Ishikawa (cell line): ENCODE measurements at regions not wholly inside any gene's neighbourhood (a gene's known extent, or its start where the extent isn't known, plus 50 kb on each side); places are given as distances from the start of the nearest gene placed in this dataset.

Experiments
- CEBPB ChIP-seq: IDR thresholded peaks from 2 replicates; pipeline ENCODE4 v1.6.1; 2012
- CREB1 ChIP-seq: IDR thresholded peaks from 2 replicates; pipeline ENCODE4 v1.6.1; 2012; ENCODE audit warnings: low read depth
- EGR1 ChIP-seq: IDR thresholded peaks from 2 replicates; pipeline ENCODE4 v1.6.1; 2012
- EP300 ChIP-seq: IDR thresholded peaks from 2 replicates; pipeline ENCODE4 v1.6.1; 2012; ENCODE audit warnings: borderline replicate concordance
- FOXM1 ChIP-seq: IDR thresholded peaks from 2 replicates; pipeline ENCODE4 v1.6.1; 2012; ENCODE audit warnings: low read depth, borderline replicate concordance
- NFIC ChIP-seq: IDR thresholded peaks from 2 replicates; pipeline ENCODE4 v1.6.1; 2012
- RAD21 ChIP-seq: IDR thresholded peaks from 2 replicates; pipeline ENCODE4 v1.6.1; 2012; ENCODE audit warnings: low read depth
- TAF1 ChIP-seq: IDR thresholded peaks from 2 replicates; pipeline ENCODE4 v1.6.1; 2012; ENCODE audit warnings: low read depth, mild to moderate bottlenecking
- TCF12 ChIP-seq: IDR thresholded peaks from 2 replicates; pipeline ENCODE4 v1.6.1; 2012; ENCODE audit warnings: low read depth
- TEAD4 ChIP-seq: IDR thresholded peaks from 2 replicates; pipeline ENCODE4 v1.6.1; 2012
- YY1 ChIP-seq: IDR thresholded peaks from 2 replicates; pipeline ENCODE4 v1.6.1; 2012; ENCODE audit warnings: low read depth
- ZBTB7A ChIP-seq: IDR thresholded peaks from 2 replicates; pipeline ENCODE4 v1.6.1; 2012; ENCODE audit warnings: low read depth
- TF ChIP-seq, protein P1 (sequence below): IDR thresholded peaks from 2 replicates; pipeline ENCODE4 v1.6.1; 2012; ENCODE audit warnings: low read depth, mild to moderate bottlenecking
- TF ChIP-seq, protein P2 (sequence below): IDR thresholded peaks from 2 replicates; pipeline ENCODE4 v1.6.1; 2012
- TF ChIP-seq, protein P3 (sequence below): IDR thresholded peaks from 2 replicates; pipeline ENCODE4 v1.6.1; 2012

DNA sequence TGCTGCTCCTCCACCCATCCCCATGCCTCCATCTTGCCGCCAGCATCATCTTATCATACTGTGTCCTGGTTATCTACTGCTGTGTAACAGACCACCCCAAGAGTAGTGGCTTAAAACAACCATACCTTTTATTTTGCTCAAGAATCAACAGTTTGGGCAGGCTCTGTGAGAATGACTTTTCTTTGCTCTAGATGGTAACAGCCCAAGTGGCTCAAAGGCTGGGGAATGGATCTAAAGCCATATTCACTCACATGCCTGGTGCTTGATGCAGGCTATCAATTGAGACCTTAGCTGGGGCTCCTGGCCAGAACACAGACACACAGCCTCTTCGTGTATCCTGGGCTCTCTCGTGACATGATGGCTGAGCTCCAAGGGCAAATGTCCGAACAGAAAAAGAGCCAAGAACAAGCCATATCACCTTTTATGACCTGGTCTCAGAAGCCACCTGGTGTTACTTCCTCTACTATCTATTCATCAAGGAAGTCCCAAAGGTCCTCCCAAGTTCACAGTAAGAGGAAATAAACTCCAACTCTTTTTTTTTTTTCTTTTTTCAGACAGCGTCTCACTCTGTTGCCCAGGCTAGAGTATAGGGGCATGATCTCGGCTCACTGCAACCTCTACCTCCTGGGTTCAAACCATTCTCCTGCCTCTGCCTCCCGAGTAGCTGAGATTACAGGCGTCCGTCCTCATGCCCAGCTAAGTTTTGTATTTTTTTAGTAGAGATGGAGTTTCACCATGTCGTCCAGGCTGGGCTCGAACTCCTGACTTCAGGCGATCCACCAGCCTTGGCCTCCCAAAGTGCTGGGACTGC lies 159.3 kb upstream of the JARID2 start:
- TF ChIP-seq YY1 (no peak), CREB1 (no peak), NFIC (no peak), RAD21 (no peak), TAF1 (no peak), ZBTB7A (no peak), EGR1 (no peak), FOXM1 (no peak), TEAD4 (no peak), CEBPB (no peak)
- TF ChIP-seq, protein P1, sequence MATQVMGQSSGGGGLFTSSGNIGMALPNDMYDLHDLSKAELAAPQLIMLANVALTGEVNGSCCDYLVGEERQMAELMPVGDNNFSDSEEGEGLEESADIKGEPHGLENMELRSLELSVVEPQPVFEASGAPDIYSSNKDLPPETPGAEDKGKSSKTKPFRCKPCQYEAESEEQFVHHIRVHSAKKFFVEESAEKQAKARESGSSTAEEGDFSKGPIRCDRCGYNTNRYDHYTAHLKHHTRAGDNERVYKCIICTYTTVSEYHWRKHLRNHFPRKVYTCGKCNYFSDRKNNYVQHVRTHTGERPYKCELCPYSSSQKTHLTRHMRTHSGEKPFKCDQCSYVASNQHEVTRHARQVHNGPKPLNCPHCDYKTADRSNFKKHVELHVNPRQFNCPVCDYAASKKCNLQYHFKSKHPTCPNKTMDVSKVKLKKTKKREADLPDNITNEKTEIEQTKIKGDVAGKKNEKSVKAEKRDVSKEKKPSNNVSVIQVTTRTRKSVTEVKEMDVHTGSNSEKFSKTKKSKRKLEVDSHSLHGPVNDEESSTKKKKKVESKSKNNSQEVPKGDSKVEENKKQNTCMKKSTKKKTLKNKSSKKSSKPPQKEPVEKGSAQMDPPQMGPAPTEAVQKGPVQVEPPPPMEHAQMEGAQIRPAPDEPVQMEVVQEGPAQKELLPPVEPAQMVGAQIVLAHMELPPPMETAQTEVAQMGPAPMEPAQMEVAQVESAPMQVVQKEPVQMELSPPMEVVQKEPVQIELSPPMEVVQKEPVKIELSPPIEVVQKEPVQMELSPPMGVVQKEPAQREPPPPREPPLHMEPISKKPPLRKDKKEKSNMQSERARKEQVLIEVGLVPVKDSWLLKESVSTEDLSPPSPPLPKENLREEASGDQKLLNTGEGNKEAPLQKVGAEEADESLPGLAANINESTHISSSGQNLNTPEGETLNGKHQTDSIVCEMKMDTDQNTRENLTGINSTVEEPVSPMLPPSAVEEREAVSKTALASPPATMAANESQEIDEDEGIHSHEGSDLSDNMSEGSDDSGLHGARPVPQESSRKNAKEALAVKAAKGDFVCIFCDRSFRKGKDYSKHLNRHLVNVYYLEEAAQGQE, result no peak
- TF ChIP-seq, protein P2, sequence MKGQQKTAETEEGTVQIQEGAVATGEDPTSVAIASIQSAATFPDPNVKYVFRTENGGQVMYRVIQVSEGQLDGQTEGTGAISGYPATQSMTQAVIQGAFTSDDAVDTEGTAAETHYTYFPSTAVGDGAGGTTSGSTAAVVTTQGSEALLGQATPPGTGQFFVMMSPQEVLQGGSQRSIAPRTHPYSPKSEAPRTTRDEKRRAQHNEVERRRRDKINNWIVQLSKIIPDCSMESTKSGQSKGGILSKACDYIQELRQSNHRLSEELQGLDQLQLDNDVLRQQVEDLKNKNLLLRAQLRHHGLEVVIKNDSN, result no peak
- TF ChIP-seq, protein P3, sequence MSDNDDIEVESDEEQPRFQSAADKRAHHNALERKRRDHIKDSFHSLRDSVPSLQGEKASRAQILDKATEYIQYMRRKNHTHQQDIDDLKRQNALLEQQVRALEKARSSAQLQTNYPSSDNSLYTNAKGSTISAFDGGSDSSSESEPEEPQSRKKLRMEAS, result no peak

DNA sequence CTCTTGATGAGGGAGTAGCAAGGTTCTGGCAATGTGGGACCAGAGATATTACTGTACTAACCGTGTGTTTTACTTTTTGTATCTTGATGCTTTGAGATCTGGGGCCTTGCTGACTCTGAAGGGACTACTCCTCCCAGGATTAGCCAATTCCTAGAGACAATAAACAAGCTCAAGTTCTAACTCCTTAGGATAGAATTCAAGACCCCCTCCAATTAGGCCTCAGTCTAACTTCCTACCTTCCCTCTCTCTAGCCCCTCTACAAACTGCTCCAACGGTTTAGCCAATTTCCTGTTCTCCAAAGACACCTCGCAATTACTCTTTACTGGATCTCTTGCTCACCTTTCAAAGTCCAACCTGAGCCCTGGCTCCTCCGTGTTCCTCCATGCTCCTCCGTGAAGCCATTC lies 158.7 kb upstream of the JARID2 start:
- TF ChIP-seq TCF12 (no peak), FOXM1 (no peak), TEAD4 (no peak), CEBPB (no peak), TAF1 (no peak), RAD21 (no peak), EGR1 (no peak), NFIC (no peak), CREB1 (no peak), ZBTB7A (no peak)
- TF ChIP-seq, protein P1, result no peak
- TF ChIP-seq, protein P2, result no peak

DNA sequence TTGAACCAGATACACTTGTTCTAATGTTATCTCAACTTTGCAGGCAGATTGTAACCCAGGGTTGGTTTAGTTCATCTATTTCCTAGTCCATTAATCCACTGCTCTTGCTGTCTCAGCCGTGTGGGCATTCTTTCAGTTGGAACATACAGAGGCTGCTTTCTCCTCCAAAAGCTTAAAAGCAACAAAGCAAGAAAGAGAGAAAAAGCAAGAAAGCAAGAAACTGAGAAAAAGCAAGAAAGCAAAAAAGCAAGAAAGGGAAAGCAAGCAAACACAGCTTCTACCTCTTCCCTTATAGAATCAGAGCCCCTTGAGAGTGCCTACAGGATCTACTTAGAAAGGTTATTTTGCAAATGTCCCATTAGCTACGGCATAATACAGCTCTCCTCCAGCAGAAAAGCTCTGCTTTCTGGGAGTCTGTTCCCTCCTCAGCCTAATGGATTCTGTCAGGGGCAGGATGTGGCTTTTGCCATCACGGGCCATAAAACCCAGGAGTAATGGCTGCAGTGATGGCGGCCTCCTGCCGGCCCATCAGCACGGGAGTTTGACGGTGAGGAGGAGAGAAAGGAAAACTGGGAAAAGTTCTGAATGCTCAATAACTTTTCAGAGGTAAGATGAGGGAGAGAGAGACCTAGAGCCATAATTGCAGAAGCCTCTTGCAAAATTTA lies 156.8 kb upstream of the JARID2 start:
- no peak for TF ChIP-seq CEBPB
- TF ChIP-seq NFIC, result no peak
- no peak for TF ChIP-seq TEAD4
- no peak for TF ChIP-seq RAD21
- no peak for TF ChIP-seq ZBTB7A
- TF ChIP-seq YY1, result no peak
- TF ChIP-seq TCF12, result no peak
- TF ChIP-seq CREB1, result no peak
- TF ChIP-seq EP300, result no peak
- TF ChIP-seq, protein P2, result no peak
- no peak for TF ChIP-seq EGR1
- no peak for TF ChIP-seq FOXM1
- TF ChIP-seq TAF1, result no peak
- TF ChIP-seq, protein P3, result no peak
- TF ChIP-seq, protein P1, result no peak
